Sigmoid colon (tissue), 6 donors: ENCODE measurements at regions not wholly inside any gene's neighbourhood (a gene's known extent, or its start where the extent isn't known, plus 50 kb on each side); places are given as distances from the start of the nearest gene placed in this dataset.

ENCODE experiments used
- DNase-seq: peaks from one replicate; pipeline ENCODE4 v3.0.0-alpha.2; 2019
- H3K27ac ChIP-seq, 4 donors: fragments of 200-600 bp; sonication (generic); one replicate each; pipeline ENCODE4 v1.5.1; 2016 to 2019; ENCODE audit warnings: mild to moderate bottlenecking in 1 of 4
- H3K27me3 ChIP-seq, 3 donors: fragments of 200-600 bp; sonication (generic); one replicate each; pipeline ENCODE4 v1.5.1; 2019; ENCODE audit warnings: mild to moderate bottlenecking in 1 of 3
- H3K36me3 ChIP-seq, 4 donors: fragments of 200-600 bp; sonication (generic); one replicate each; pipeline ENCODE4 v1.5.1; 2016 to 2019
- H3K4me1 ChIP-seq, 4 donors: fragments of 200-600 bp; sonication (generic); one replicate each; pipeline ENCODE4 v1.5.1; 2017 to 2019
- H3K4me3 ChIP-seq, 4 donors: fragments of 200-600 bp; sonication (generic); one replicate each; pipeline ENCODE4 v1.5.1; 2017 to 2019; ENCODE audit warnings: mild to moderate bottlenecking in 2 of 4, moderate library complexity in 1 of 4
- H3K9me3 ChIP-seq, 4 donors: fragments of 200-600 bp in 3 of 4; sonication (generic) in 3 of 4; one replicate each; pipeline versions ENCODE4 v1.5.1 to v1.6.1; 2013 to 2019
- EP300 ChIP-seq, 4 donors: sonication (generic); formaldehyde crosslinking; IDR thresholded peaks; one replicate each; pipeline ENCODE4 v1.6.1; 2017; ENCODE audit warnings: antibody characterized with exemption in 4 of 4
- POLR2A ChIP-seq, 2 donors: fragments of 450-650 bp; IDR thresholded peaks; one replicate each; pipeline ENCODE4 v1.6.1; 2016; ENCODE audit warnings: antibody characterized with exemption in 2 of 2, mild to moderate bottlenecking in 2 of 2, moderate library complexity in 2 of 2
- POLR2AphosphoS5 ChIP-seq, 4 donors: sonication (generic); formaldehyde crosslinking; IDR thresholded peaks; one replicate each; pipeline ENCODE4 v1.6.1; 2017; ENCODE audit warnings: antibody characterized with exemption in 4 of 4
- WGBS, 2 donors: extraction: QIAGEN DNeasy Blood & Tissue Kit; methylation state at CpG; one replicate each; pipeline ENCODE4 v1.1.7; 2013; 5-methylcytosine and 5-hydroxymethylcytosine counted together
- intact Hi-C: fragments of 100-400 bp; cut with DNase I; formaldehyde crosslinking; loops from one replicate; pipeline ENCODE4 v1.15.1; 2023
- TF ChIP-seq, protein P1 (sequence below), 4 experiments: fragments of 450-650 bp in 3 of 4; fragments of 200-600 bp in 1 of 4; IDR thresholded peaks; one replicate each; pipeline ENCODE4 v1.5.1; 2016 to 2019; ENCODE audit warnings: antibody characterized with exemption in 4 of 4, mild to moderate bottlenecking in 3 of 4, moderate library complexity in 2 of 4
- donor health status: healthy with polysubstance abuse.
- donor health status: healthy.

DNA sequence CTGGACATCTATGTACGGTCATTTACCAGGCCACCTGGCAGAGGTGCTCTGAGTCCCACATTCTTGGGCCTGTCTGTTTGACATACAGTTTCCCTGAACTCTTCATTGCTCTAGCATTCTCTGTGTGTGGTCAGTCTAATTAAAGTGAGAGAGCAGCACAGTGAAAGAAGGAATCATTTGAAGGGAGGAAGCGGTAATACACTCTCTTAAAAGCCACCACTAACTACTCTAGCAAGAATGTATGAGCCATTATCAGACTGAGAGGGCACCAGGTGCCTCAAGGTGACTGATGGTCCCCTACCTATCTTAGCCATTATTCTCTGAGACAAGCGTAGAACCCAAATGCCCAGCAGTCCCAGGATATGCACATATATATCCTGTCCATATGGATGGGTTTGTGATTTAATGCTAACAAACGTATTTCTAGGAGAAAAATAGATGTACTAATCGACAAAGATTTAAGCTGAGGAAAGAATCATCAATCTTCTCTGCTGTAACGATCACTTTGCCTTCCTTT lies 527.2 kb downstream of the PRELID2 start:
- intact Hi-C loops = no loop called here
- 81 to 86% methylated on average over 6 of the region's 6 CpGs for WGBS, 2 donors
- H3K4me1 ChIP-seq = no peaks in the 10 kb centered on the region
- H3K36me3 ChIP-seq = no peaks in the 10 kb centered on the region
- H3K9me3 ChIP-seq = no peaks in the 10 kb centered on the region
- TF ChIP-seq EP300 (IDR thresholded peaks at IDR 0.05) (no peak), POLR2AphosphoS5 (IDR thresholded peaks at IDR 0.05) (no peak), POLR2A (IDR thresholded peaks at IDR 0.05) (no peak)
- TF ChIP-seq, protein P1, sequence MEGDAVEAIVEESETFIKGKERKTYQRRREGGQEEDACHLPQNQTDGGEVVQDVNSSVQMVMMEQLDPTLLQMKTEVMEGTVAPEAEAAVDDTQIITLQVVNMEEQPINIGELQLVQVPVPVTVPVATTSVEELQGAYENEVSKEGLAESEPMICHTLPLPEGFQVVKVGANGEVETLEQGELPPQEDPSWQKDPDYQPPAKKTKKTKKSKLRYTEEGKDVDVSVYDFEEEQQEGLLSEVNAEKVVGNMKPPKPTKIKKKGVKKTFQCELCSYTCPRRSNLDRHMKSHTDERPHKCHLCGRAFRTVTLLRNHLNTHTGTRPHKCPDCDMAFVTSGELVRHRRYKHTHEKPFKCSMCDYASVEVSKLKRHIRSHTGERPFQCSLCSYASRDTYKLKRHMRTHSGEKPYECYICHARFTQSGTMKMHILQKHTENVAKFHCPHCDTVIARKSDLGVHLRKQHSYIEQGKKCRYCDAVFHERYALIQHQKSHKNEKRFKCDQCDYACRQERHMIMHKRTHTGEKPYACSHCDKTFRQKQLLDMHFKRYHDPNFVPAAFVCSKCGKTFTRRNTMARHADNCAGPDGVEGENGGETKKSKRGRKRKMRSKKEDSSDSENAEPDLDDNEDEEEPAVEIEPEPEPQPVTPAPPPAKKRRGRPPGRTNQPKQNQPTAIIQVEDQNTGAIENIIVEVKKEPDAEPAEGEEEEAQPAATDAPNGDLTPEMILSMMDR (IDR thresholded peaks at IDR 0.05) = no peak
- no peak overlapping the region for H3K27ac ChIP-seq
- H3K27me3 ChIP-seq = no peaks in the 10 kb centered on the region
- DNase-seq = no peak
- no peak overlapping the region for H3K4me3 ChIP-seq

DNA sequence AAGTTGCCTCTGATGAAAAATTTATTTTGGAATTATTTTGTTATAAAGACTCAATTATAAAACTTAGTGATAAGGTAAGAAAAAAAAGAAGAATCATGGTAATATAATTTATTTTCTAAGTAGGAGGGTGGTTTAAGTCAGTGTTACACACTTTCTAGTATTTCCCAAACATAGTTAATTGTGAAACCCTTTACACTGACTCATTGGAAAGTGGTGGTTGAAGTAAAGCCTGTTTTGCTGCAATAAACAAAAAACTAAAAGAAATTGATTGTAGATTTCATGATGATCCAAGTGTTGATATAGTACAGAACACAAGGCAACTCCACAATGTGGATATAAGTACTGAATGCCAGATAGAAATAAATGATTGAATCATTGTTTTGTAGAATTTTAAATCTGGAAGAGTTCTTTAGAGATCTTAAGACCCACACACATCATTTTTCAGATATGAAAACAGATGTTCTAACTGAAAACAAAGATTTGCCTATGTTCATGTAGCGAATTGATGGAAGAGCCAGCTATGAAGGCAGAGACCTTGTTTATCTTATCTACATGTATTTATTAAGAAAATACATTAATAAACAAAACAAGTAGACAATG lies 539.8 kb downstream of the PRELID2 start:
- Histone ChIP-seq H3K27me3 (no peaks in the 10 kb centered on the region), H3K36me3 (no peaks in the 10 kb centered on the region), H3K27ac (no peak overlapping the region), H3K4me3 (no peak overlapping the region), H3K4me1 (no peaks in the 10 kb centered on the region), H3K9me3 (no peaks in the 10 kb centered on the region)
- WGBS, 2 donors = 79 to 83% methylated on average over 1 of the region's 1 CpG
- TF ChIP-seq, protein P1 (IDR thresholded peaks at IDR 0.05) = no peak
- TF ChIP-seq POLR2AphosphoS5 (IDR thresholded peaks at IDR 0.05) = no peak
- no peak for TF ChIP-seq EP300 (IDR thresholded peaks at IDR 0.05)
- TF ChIP-seq POLR2A (IDR thresholded peaks at IDR 0.05) = no peak
- DNase-seq = no peak
- intact Hi-C loops = no loop called here

DNA sequence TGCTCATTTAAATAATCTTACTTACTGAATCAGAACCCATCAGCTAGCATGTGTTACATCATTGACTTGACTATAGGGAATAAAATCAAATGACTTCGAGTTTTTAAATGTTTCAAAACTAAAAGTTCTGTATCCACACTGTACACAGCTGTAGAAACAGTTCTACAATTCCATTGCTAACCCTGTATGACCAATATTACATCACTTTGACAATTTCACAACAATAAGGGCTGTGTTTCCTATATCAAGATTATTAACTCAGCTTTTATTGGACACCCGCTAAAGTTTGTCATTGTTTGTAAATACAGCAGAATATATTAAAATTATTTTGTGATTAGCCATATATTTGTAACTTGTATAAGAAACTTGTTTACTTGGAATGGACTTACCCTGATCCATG lies 540.8 kb downstream of the PRELID2 start:
- Histone ChIP-seq H3K9me3 (no peaks in the 10 kb centered on the region), H3K4me1 (no peaks in the 10 kb centered on the region), H3K4me3 (no peak overlapping the region), H3K27ac (no peak overlapping the region), H3K36me3 (no peaks in the 10 kb centered on the region), H3K27me3 (no peaks in the 10 kb centered on the region)
- no peak for TF ChIP-seq EP300 (IDR thresholded peaks at IDR 0.05)
- TF ChIP-seq, protein P1 (IDR thresholded peaks at IDR 0.05) = no peak
- no peak for DNase-seq
- intact Hi-C loops = no loop called here
- 76 to 77% methylated on average over 2 of the region's 2 CpGs for WGBS, 2 donors

DNA sequence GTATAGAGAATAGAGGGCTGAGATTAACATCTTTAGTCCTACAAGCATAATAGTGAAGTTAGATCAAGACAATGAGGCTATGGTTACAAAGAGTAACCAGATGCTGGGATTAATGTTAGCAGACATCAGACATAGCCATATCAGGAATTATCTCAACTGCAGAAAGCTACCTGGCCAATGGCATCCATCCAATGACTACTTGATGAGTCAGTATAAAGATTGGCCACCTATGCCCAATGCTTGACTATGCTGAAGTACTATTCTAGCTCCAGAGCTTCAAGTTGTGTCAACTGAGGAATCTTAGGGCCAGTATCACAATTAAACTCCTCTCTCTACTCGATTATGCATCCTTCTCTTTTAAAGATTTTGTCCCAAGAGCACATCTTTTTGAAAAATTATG lies 541.4 kb downstream of the PRELID2 start:
- Histone ChIP-seq H3K4me1 (no peaks in the 10 kb centered on the region), H3K36me3 (no peaks in the 10 kb centered on the region), H3K4me3 (no peak overlapping the region), H3K27ac (no peak overlapping the region), H3K9me3 (no peaks in the 10 kb centered on the region), H3K27me3 (no peaks in the 10 kb centered on the region)
- DNase-seq = no peak
- no peak for TF ChIP-seq EP300 (IDR thresholded peaks at IDR 0.05)
- TF ChIP-seq, protein P1 (IDR thresholded peaks at IDR 0.05) = no peak
- TF ChIP-seq POLR2AphosphoS5 (IDR thresholded peaks at IDR 0.05) = no peak
- TF ChIP-seq POLR2A (IDR thresholded peaks at IDR 0.05) = no peak
- intact Hi-C loops = no loop called here
- 61 to 79% methylated on average over 1 of the region's 1 CpG for whole genome bisulfite sequencing, 2 donors

DNA sequence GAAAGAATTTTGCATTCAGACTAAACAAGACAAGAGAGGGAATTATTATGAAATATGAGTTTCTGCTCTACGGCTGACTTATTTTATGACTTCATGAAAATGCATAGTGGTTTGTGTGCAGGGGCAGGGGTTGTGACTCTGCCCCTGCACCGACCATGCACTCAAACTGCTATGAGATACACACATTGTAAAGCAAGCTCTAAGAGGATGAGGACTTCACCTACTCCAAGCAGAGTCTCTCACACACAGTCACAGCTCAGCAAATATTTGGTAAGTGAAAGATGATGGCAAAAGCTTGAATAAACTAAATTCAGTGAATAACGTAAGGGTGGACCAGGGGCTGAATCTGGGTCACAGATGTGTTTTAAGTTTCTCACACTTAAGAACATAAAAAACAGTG lies 542.9 kb downstream of the PRELID2 start:
- DNase-seq = no peak
- Histone ChIP-seq H3K4me3 (no peak overlapping the region), H3K27ac (no peak overlapping the region), H3K36me3 (no peaks in the 10 kb centered on the region), H3K4me1 (no peaks in the 10 kb centered on the region), H3K27me3 (no peaks in the 10 kb centered on the region), H3K9me3 (no peaks in the 10 kb centered on the region)
- 51 to 58% methylated on average over 3 of the region's 3 CpGs for WGBS, 2 donors
- TF ChIP-seq EP300 (IDR thresholded peaks at IDR 0.05) = no peak
- TF ChIP-seq POLR2AphosphoS5 (IDR thresholded peaks at IDR 0.05) = no peak
- TF ChIP-seq, protein P1 (IDR thresholded peaks at IDR 0.05) = no peak
- no peak for TF ChIP-seq POLR2A (IDR thresholded peaks at IDR 0.05)
- intact Hi-C loops = no loop called here
